Dermis blood vessel endothelial cell (primary cell): ENCODE measurements at regions not wholly inside any gene's neighbourhood (a gene's known extent, or its start where the extent isn't known, plus 50 kb on each side); places are given as distances from the start of the nearest gene placed in this dataset.

Experiments
- DNase-seq: peaks from one replicate; pipeline ENCODE4 v3.0.0; 2010

DNA sequence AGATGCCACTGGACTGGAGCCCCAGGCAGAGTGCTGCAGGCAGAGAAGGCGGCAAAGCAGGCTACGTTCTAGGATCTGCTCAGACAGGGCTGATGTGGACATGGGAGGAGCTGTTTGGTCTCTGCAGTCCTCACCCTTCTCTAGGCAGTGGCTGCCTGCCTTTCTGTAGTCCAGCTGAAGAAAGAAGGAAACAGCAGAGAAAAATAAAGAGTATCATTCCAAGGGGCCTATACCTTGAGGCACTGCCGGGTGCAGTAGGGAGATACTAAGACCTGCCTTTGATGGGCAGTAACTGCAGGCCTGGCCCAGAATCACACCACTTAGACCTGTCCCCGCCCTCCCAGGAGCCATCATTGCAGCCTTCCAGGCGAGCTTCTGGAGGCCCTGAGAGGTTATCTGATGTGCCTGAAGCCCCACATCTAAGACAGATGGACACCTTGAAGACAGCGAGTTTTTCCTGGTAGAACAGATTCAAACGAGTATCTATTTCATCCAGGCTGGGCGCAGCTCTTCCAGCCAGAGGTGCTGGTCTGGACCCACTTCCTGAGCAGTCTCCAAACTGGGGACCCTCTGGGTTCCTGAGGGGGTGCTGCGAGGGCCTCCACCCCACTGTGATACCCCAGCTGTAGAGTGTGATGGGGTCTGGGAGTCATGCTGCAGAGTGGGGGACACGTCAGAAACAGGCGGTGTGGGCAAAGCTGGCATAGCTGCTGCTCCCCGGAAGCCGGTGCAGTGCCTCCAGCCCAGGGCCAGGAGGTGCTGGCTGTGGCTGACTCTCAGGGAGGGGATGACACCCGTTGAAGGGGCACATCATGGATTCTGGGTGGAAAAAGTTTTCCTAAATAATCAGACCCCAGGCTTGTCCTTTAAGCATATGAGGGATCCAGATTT, 87.3 kb upstream of the OTOS start:
- DNase-seq: no peak

DNA sequence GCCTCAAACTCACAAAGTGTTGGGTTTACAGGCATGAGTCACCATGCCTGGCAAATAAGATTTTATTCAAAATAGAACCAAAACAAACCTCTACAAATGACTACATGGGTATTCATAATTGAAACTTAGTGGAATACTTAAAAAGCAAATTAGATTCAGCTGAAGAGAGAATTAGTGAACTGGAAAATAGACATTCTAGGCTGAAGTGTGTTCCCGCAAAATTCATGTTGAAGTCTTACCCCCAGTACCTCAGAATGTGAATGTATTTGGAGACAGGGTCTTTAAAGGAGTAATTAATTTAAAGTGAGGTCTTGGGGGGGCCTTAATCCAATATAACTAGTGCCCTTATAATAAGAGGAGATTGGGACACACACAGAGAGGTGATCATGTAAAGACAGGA, 88.5 kb upstream of the OTOS start:
- no peak for DNase-seq

DNA sequence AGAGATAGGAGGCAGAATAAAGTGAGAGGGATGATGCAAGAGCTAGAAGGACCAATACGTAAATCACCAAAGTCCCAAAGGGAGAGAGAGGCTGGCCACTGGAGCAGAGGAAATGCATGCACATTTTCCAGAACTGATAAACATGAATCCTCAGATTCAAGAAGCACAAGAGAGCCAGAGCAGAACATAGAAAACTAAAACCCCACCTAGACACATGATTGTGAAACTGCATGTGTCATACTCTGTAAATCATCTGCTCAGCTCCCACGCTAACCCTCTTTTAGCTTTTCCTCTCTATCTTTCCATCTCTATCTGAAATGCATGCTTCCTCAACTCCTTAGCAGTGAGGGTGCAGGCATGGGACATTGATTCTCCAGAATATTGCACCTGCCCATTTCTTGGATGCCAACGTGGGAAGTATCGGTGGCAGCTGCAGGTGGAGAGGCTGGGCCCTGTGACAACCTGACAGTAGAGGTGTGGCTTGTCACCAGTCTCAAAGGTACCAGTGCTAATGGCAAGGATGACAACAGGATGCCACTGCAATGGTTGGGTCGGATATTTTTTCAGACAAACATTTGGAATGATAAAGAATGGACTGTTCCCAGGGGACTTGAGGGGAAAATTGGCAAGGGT, 89.3 kb upstream of the OTOS start:
- DNase-seq: no peak

GRCh38 chr2:240230291-240230931, 90.0 kb upstream of the OTOS start:
- no peak for DNase-seq

DNA sequence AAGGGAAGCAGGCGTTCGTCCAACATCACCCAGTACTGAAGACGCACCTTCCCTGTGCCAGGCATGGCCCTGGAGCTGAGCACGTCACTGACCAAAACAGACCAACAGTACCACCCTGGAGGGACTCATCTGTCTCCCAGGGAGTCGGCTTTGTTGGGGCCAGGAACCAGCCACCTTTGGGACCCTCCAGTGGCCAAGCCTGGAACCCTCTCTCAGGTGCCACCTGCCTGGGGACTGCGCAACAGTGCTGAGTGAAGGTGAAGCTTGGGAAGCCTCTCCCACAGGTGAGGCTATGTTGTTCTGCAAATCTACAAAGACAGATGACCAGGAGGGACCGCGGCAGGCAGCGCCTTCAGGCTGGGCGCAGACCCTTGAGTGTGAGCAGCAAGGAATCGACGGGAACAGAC, 91.4 kb upstream of the OTOS start:
- DNase-seq: no peak

DNA sequence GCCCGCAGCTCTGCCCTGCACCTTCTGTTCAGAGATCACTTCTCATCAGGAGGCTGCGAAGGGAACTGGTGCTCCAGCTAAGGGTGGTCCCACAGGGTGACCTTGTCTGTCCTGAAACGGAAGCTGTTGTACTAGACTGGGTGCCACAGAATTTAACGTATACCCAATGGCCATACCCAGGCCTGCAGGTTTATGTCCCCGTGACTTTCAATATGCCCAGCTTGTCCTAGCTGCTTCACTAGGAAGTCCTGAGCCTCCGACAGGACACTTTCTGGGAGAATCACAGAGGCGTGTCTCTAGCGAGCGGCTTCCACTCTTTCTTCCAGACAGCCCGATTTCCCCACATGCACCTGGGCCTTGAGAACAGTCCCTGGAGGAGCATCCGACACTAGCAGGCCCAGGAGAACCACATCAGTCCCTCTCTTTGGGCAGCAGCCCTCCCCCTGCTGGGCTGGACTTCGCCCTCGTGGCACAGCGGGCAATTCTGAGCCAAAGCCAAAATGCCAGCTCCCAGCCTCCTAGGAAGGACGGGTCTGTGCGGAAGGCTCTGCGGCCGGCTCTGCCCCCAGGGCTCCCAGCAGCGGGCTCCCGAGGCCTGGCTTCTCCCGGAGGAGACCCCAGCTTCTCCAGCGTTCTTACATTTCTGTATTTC, 91.9 kb upstream of the OTOS start:
- DNase-seq: no peak

GRCh38 chr2:240232961-240233884, 92.8 kb upstream of the OTOS start:
- peak; percentile 87 for DNase-seq

GRCh38 chr2:240233885-240234502, 93.5 kb upstream of the OTOS start:
- no peak for DNase-seq

DNA sequence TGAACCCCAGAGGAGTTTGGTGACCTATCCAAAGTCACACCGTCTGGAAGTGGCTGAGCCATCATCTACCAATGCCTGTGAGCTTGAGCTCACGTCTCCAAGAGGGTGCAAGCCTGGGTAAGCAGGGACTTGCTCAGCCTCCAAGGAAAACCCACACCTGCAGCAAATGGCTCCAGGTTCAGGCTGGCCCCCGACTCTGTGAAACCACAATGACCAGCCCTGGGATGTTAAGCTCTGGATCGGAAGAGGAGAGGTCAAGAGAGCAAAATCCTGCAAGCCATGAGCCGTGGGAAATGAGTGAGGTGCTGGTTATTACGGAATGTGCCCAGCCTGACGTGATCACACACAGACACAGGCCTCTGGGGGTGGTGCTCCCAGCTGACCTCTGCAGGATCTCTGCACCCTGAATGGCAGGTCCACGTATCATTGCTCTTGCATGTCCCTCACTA, 94.1 kb upstream of the OTOS start:
- DNase-seq: peak; percentile 56

- no peak for DNase-seq
These were observed 94.8 kb upstream of the OTOS start for GRCh38 chr2:240235149-240235803.

DNA sequence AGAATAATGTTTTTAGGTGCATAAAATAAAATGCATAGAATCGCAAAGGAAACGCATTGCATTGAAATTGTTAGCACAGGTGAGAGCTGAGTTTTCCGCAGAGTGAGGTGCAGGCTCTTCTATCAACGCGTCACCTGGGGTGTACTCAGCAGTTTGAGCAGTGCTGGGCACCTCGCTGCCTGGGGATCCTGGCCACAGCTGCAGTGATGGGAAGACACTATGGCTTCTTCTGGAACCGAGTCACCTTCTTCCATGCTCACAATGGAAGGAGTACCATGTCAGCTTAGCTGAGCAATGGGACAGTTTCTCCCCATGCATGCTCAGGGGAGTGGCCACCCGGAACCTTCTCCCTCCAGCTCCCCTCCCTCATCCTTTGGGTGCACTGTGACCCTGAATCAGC, 95.4 kb upstream of the OTOS start:
- DNase-seq: no peak

DNA sequence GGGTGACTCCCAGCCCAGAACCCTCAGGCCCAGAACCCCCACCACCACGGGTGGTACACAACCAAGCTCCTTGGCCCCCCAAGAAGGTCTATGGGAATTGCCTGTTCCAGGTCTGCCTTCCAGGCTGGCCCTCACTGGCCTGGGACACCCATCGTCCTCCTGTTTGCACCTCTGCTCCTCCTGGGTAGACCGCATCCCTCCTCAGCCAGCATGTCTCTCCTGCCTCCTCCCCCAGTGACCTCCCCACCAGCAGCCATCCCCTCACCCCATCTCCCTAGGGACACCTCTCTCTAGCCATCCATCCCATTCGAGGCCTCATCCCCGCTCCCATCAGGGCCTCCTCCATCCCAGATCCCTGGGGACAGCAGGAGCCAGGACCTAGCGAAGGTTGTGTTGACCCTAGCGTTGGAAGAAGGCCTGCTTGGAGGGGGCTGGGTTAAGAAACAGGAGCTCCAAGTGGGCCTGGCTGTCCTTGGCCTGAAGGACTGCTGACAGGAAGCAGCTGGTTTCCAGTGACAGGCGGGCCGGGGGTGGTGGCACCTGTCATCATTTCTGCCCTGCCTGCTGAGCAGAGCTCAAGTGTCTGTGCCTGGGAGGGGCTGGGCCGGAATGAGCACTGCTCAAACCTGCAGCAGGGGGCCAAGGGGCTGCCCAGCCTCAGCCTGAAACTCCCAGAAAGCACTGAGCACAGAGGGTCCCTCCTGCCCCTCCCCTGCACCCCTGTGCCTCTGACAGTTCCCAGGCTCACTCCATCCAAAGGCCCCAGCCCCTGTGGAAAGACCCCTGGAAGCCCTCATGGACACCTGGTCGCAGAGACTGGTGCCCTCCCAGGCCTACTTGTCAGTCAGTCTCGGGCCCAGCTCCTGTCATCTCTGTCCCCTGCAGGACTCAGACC, 96.0 kb upstream of the OTOS start:
- peak; percentile 62 for DNase-seq

- DNase-seq: peak; percentile 97
These were observed 97.2 kb upstream of the OTOS start for GRCh38 chr2:240237609-240238174.

DNA sequence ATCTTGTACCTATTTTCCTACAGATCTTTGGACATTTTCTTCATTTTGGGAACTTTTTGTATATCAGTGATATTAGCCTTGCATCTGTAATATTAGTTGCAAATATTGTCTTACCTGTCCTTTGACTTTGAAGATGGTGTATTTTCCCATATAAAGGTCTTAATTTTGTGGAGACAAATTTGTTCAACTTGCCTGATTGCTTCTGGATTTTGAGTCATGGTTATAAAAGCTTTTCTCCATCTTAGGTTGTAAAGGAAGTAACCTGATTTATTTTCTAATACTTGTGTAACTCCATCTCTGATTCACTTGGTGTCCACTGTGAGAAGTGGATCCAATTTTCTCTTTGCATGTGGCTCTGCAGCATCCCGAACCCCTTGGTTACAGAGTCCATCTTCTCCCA, 97.7 kb upstream of the OTOS start:
- DNase-seq: no peak

- no peak for DNase-seq
These were observed 98.3 kb upstream of the OTOS start for GRCh38 chr2:240238786-240239185.

DNA sequence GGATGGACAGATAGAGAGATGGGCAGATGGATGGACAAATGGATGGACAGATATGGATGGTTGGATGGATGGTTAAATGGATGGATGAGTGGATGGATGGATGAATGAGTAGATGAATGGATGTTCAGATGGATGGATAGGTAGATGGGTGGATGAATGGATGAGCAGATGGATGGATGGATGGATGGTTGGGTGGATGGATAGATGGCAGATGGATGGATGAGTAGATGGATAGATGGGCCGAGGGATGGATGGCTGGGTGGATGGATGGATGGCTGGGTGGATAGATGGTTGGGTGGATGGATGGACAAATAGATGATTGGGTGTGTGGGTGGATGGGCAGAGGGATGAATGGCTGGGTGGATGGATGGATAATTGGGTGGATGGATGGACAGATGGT, 98.9 kb upstream of the OTOS start:
- no peak for DNase-seq

DNA sequence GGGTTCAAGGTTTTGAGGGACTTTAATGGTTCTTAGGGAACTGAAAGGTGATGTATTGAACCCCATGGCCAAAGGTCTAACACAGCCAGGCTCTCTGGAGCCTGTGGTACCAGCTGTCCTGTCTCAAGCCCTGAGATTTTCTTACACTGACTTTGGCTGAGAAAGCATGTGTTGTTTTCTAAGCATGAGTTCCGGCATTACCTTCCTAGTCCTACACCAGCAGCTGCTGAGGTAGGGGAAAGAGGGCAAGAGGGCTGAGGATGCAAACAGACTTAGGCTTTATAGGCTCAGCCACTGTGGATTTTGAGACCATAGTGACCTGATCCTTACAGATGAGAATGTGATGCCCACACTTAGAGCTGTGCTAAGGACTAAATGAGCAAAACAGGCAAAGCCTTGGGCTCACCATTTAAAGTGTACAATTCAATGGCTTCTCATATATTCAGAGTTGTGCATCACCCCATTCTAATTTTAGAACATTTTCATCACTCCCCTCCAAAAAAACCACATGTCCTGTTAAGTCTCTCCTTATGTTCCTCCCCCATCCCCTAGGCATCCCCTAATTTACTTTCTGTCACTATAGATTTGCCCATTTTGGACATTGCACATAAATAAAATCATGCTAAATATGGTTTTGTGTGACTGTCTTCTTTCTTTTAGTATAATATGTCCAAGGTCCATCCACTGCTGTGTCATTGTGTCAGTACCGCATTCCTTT, 99.7 kb upstream of the OTOS start:
- no peak for DNase-seq

GRCh38 chr2:240240781-240241180, 100.3 kb upstream of the OTOS start:
- no peak for DNase-seq

GRCh38 chr2:240241572-240241971, 101.1 kb upstream of the OTOS start:
- DNase-seq: no peak
